Natural killer cell treated with Interleukin-12 subunit alpha and Interleukin-12 subunit beta and Interleukin-15 and Interleukin-18, amount 100 ng/mL, for 72 hours (primary cell): ENCODE measurements at regions not wholly inside any gene's neighbourhood (a gene's known extent, or its start where the extent isn't known, plus 50 kb on each side); places are given as distances from the start of the nearest gene placed in this dataset.

Source experiments
- ATAC-seq, 2 donors: fragments of 150-1000 bp; cut with Tn5 transposase in 1 of 2; sonication (Bioruptor Pico), chemical (Tn5 transposase) in 1 of 2; 2 replicates each; pipeline ENCODE4 v1.10.0; 2021
- DNase-seq: peaks from one replicate; pipeline ENCODE4 v3.0.0; 2022; ENCODE audit warnings: low spot score
- H3K27ac Mint-ChIP-seq, 2 donors: 1 replicate in 1 of 2; 2 replicates in 1 of 2; pipeline ENCODE4 v1.8.0; 2022; ENCODE audit warnings: mixed read lengths in 2 of 2, mild to moderate bottlenecking in 1 of 2, moderate library complexity in 1 of 2
- H3K27me3 Mint-ChIP-seq, 2 donors: 1 replicate in 1 of 2; 2 replicates in 1 of 2; pipeline ENCODE4 v1.8.0; 2022; ENCODE audit warnings: mixed read lengths in 2 of 2
- H3K36me3 Mint-ChIP-seq: one replicate; pipeline ENCODE4 v1.8.0; 2022; ENCODE audit warnings: mixed read lengths
- H3K4me1 Mint-ChIP-seq, 2 donors: 1 replicate in 1 of 2; 2 replicates in 1 of 2; pipeline ENCODE4 v1.8.0; 2022; ENCODE audit warnings: low read depth in 2 of 2, mixed read lengths in 2 of 2, mild to moderate bottlenecking in 1 of 2
- H3K4me3 Mint-ChIP-seq: one replicate; pipeline ENCODE4 v1.8.0; 2022; ENCODE audit warnings: mixed read lengths
- H3K9me3 Mint-ChIP-seq: 2 replicates; pipeline ENCODE4 v1.8.0; 2022; ENCODE audit warnings: mixed read lengths

GRCh38 chr5:124920909-124921666, 174.6 kb upstream of the ZNF608 start:
- Mint-ChIP-seq H3K27me3 (no peaks in the 10 kb centered on the region), H3K4me1 (peaks cover 0 to 6% of the 10 kb centered on the region in 2 donors), H3K9me3 (peaks cover 4% of the 10 kb centered on the region), H3K4me3 (no peak overlapping the region), H3K36me3 (no peaks in the 10 kb centered on the region), H3K27ac (no peak overlapping the region)
- ATAC-seq, result no peak
- no peak for DNase-seq

GRCh38 chr5:124921694-124922093, 175.3 kb upstream of the ZNF608 start:
- peaks cover 0 to 3% of the 10 kb centered on the region in 2 donors for H3K4me1 Mint-ChIP-seq
- DNase-seq (no peak), ATAC-seq (no peak)
- H3K4me3 Mint-ChIP-seq, result no peak overlapping the region
- no peaks in the 10 kb centered on the region for H3K36me3 Mint-ChIP-seq
- peaks cover 4% of the 10 kb centered on the region for H3K9me3 Mint-ChIP-seq
- no peaks in the 10 kb centered on the region for H3K27me3 Mint-ChIP-seq
- H3K27ac Mint-ChIP-seq, result no peak overlapping the region

- Mint-ChIP-seq H3K36me3 (no peaks in the 10 kb centered on the region), H3K27ac (no peak overlapping the region), H3K9me3 (peaks cover 4% of the 10 kb centered on the region), H3K4me1 (peaks cover 0 to 2% of the 10 kb centered on the region in 2 donors), H3K27me3 (no peaks in the 10 kb centered on the region), H3K4me3 (no peak overlapping the region)
- ATAC-seq (no peak), DNase-seq (no peak)
Observed at GRCh38 chr5:124922255-124922975, 176.0 kb upstream of the ZNF608 start.

GRCh38 chr5:124923131-124923530, 176.7 kb upstream of the ZNF608 start:
- no peak for DNase-seq
- no peak for ATAC-seq
- peaks cover 0 to 5% of the 10 kb centered on the region in 2 donors for H3K4me1 Mint-ChIP-seq
- H3K4me3 Mint-ChIP-seq, result no peak overlapping the region
- no peak overlapping the region for H3K27ac Mint-ChIP-seq
- no peaks in the 10 kb centered on the region for H3K27me3 Mint-ChIP-seq
- no peaks in the 10 kb centered on the region for H3K36me3 Mint-ChIP-seq
- H3K9me3 Mint-ChIP-seq, result peaks cover 4% of the 10 kb centered on the region

GRCh38 chr5:124924729-124925128, 178.3 kb upstream of the ZNF608 start:
- no peak for DNase-seq
- Mint-ChIP-seq H3K4me3 (no peak overlapping the region), H3K4me1 (peaks cover 0 to 5% of the 10 kb centered on the region in 2 donors), H3K9me3 (peaks cover 4% of the 10 kb centered on the region), H3K27me3 (no peaks in the 10 kb centered on the region), H3K27ac (peak overlapping the region in 1 of 2 donors; percentile 23), H3K36me3 (no peaks in the 10 kb centered on the region)
- no peak for ATAC-seq

- Mint-ChIP-seq H3K4me1 (peaks cover 5 to 9% of the 10 kb centered on the region in 2 donors), H3K27me3 (no peaks in the 10 kb centered on the region), H3K9me3 (peaks cover 4% of the 10 kb centered on the region), H3K27ac (peak overlapping the region in 1 of 2 donors; percentile 59), H3K36me3 (peaks cover 5% of the 10 kb centered on the region), H3K4me3 (no peak overlapping the region)
- no peak for DNase-seq
- no peak for ATAC-seq
Observed at GRCh38 chr5:124927735-124928134, 181.3 kb upstream of the ZNF608 start.

- Mint-ChIP-seq H3K36me3 (peaks cover 5% of the 10 kb centered on the region), H3K27ac (peak overlapping the region in 1 of 2 donors; percentile 30)
- ATAC-seq, result no peak
Observed at GRCh38 chr5:124929000-124929399, 182.6 kb upstream of the ZNF608 start.

GRCh38 chr5:124932791-124933600, 186.6 kb upstream of the ZNF608 start:
- Mint-ChIP-seq H3K4me3 (no peak overlapping the region), H3K4me1 (peaks cover 14 to 18% of the 10 kb centered on the region in 2 donors), H3K27me3 (no peaks in the 10 kb centered on the region), H3K36me3 (peaks cover 5% of the 10 kb centered on the region), H3K9me3 (no peaks in the 10 kb centered on the region), H3K27ac (no peak overlapping the region)
- DNase-seq, result no peak
- no peak for ATAC-seq

More at GRCh38 chr5:124929000-124929399, 182.6 kb upstream of the ZNF608 start:
- Mint-ChIP-seq H3K4me1 (peaks cover 5 to 9% of the 10 kb centered on the region in 2 donors), H3K9me3 (peaks cover 4% of the 10 kb centered on the region), H3K4me3 (no peak overlapping the region), H3K27me3 (no peaks in the 10 kb centered on the region)
- no peak for DNase-seq

- DNase-seq (peak; percentile 87), ATAC-seq (peak; percentile 75 to 81)
- Mint-ChIP-seq H3K36me3 (peaks cover 9% of the 10 kb centered on the region), H3K4me3 (peak overlapping the region; percentile 80), H3K27me3 (no peaks in the 10 kb centered on the region), H3K4me1 (peaks cover 18 to 30% of the 10 kb centered on the region in 2 donors), H3K27ac (peak overlapping the region; percentile 96 to 98), H3K9me3 (peaks cover 3% of the 10 kb centered on the region)
Observed at GRCh38 chr5:124935065-124935464, 188.6 kb upstream of the ZNF608 start.

GRCh38 chr5:124936626-124936933, 190.1 kb upstream of the ZNF608 start:
- peaks cover 7% of the 10 kb centered on the region for H3K9me3 Mint-ChIP-seq
- peaks cover 6% of the 10 kb centered on the region for H3K36me3 Mint-ChIP-seq
- peak overlapping the region; percentile 96 to 98 for H3K27ac Mint-ChIP-seq
- H3K27me3 Mint-ChIP-seq, result no peaks in the 10 kb centered on the region
- H3K4me1 Mint-ChIP-seq, result peaks cover 18 to 34% of the 10 kb centered on the region in 2 donors
- DNase-seq, result no peak
- H3K4me3 Mint-ChIP-seq, result no peak overlapping the region
- no peak for ATAC-seq

GRCh38 chr5:124941051-124942049, 194.9 kb upstream of the ZNF608 start:
- H3K4me1 Mint-ChIP-seq, result peaks cover 14 to 35% of the 10 kb centered on the region in 2 donors
- H3K4me3 Mint-ChIP-seq, result no peak overlapping the region

GRCh38 chr5:124948062-124948753, 201.8 kb upstream of the ZNF608 start:
- DNase-seq, result no peak
- no peak for ATAC-seq
- Mint-ChIP-seq H3K27me3 (no peaks in the 10 kb centered on the region), H3K4me1 (peaks cover 11 to 27% of the 10 kb centered on the region in 2 donors), H3K9me3 (no peaks in the 10 kb centered on the region), H3K36me3 (peaks cover 5% of the 10 kb centered on the region), H3K27ac (peak overlapping the region in 1 of 2 donors; percentile 76), H3K4me3 (no peak overlapping the region)

More at GRCh38 chr5:124941051-124942049, 194.9 kb upstream of the ZNF608 start:
- Mint-ChIP-seq H3K27ac (peak overlapping the region in 1 of 2 donors; percentile 11), H3K9me3 (peaks cover 10% of the 10 kb centered on the region), H3K36me3 (peaks cover 6% of the 10 kb centered on the region), H3K27me3 (no peaks in the 10 kb centered on the region)
- DNase-seq, result no peak
- ATAC-seq, result no peak
